GM18861 (cell line): ENCODE measurements at regions not wholly inside any gene's neighbourhood (a gene's known extent, or its start where the extent isn't known, plus 50 kb on each side); places are given as distances from the start of the nearest gene placed in this dataset.
"Not testable (repeated sequence)": the region's sequence is repeated elsewhere in the genome, so short reads cannot be mapped to it uniquely, and the experiment has no call there.

Experiments used
- ATAC-seq: cut with Tn5 transposase; IDR thresholded peaks from one replicate; pipeline ENCODE4 v1.9.1; 2021; ENCODE audit not compliant: unreplicated experiment

- no peak for ATAC-seq
Observed at GRCh38 chr7:12002428-12002827, 170.4 kb upstream of the THSD7A start.

- no peak for ATAC-seq
Observed at GRCh38 chr7:12004581-12004980, 172.6 kb upstream of the THSD7A start.

GRCh38 chr7:12007576-12007975 is 175.6 kb upstream of the THSD7A start:
- ATAC-seq: no peak

- no peak for ATAC-seq
Observed at GRCh38 chr7:12013983-12014382, 182.0 kb upstream of the THSD7A start.

GRCh38 chr7:12016439-12016838 is 184.4 kb upstream of the THSD7A start:
- no peak for ATAC-seq

GRCh38 chr7:12017046-12017445 is 185.0 kb upstream of the THSD7A start:
- no peak for ATAC-seq

GRCh38 chr7:12022011-12022410 is 189.1 kb upstream of the TMEM106B start:
- not testable (repeated sequence) for ATAC-seq

GRCh38 chr7:12025246-12025645 is 185.8 kb upstream of the TMEM106B start:
- no peak for ATAC-seq

GRCh38 chr7:12028508-12028907 is 182.6 kb upstream of the TMEM106B start:
- ATAC-seq: no peak

- ATAC-seq: no peak
Observed at GRCh38 chr7:12030116-12030515, 181.0 kb upstream of the TMEM106B start.

GRCh38 chr7:12031186-12031585 is 179.9 kb upstream of the TMEM106B start:
- no peak for ATAC-seq

GRCh38 chr7:12031638-12032037 is 179.5 kb upstream of the TMEM106B start:
- no peak for ATAC-seq

GRCh38 chr7:12032146-12032545 is 178.9 kb upstream of the TMEM106B start:
- no peak for ATAC-seq

GRCh38 chr7:12043457-12043856 is 167.6 kb upstream of the TMEM106B start:
- not testable (repeated sequence) for ATAC-seq

- ATAC-seq: no peak
Observed at GRCh38 chr7:12052211-12052610, 158.9 kb upstream of the TMEM106B start.

- ATAC-seq: no peak
Observed at GRCh38 chr7:12053561-12053960, 157.5 kb upstream of the TMEM106B start.

- ATAC-seq: no peak
Observed at GRCh38 chr7:12054830-12055229, 156.3 kb upstream of the TMEM106B start.

- no peak for ATAC-seq
Observed at GRCh38 chr7:12056381-12056780, 154.7 kb upstream of the TMEM106B start.

GRCh38 chr7:12056977-12057376 is 154.1 kb upstream of the TMEM106B start:
- no peak for ATAC-seq

- no peak for ATAC-seq
Observed at GRCh38 chr7:12062062-12062461, 149.0 kb upstream of the TMEM106B start.

- no peak for ATAC-seq
Observed at GRCh38 chr7:12064586-12065127, 146.4 kb upstream of the TMEM106B start.

- ATAC-seq: no peak
Observed at GRCh38 chr7:12066004-12066403, 145.1 kb upstream of the TMEM106B start.

- ATAC-seq: no peak
Observed at GRCh38 chr7:12066521-12066920, 144.6 kb upstream of the TMEM106B start.
